Transverse colon (tissue), 4 donors: ENCODE measurements at regions not wholly inside any gene's neighbourhood (a gene's known extent, or its start where the extent isn't known, plus 50 kb on each side); places are given as distances from the start of the nearest gene placed in this dataset.
"Not testable (repeated sequence)": the region's sequence is repeated elsewhere in the genome, so short reads cannot be mapped to it uniquely, and the experiment has no call there.

ENCODE experiments used
- DNase-seq: peaks from one replicate; pipeline ENCODE4 v3.0.0-alpha.2; 2019
- H3K27ac ChIP-seq, 4 donors: fragments of 200-600 bp; sonication (generic); 2 replicates each; pipeline ENCODE4 v1.5.1; 2016 to 2018; ENCODE audit warnings: inconsistent platforms in 4 of 4
- H3K27me3 ChIP-seq: fragments of 200-600 bp; sonication (generic); 2 replicates; pipeline ENCODE4 v1.5.1; 2017; ENCODE audit warnings: inconsistent platforms
- H3K36me3 ChIP-seq, 4 donors: fragments of 200-600 bp; sonication (generic); 2 replicates each; pipeline ENCODE4 v1.5.1; 2017 to 2019; ENCODE audit warnings: inconsistent platforms in 4 of 4
- H3K4me1 ChIP-seq, 4 donors: fragments of 200-600 bp; sonication (generic); 2 replicates each; pipeline ENCODE4 v1.5.1; 2017 to 2020; ENCODE audit warnings: inconsistent platforms in 4 of 4
- H3K4me3 ChIP-seq, 4 donors: fragments of 200-600 bp; sonication (generic); 1 replicate in 1 of 4; 2 replicates in 3 of 4; pipeline versions ENCODE4 v1.5.1 to v1.6.1; 2017 to 2019; ENCODE audit warnings: inconsistent platforms in 4 of 4
- H3K9me3 ChIP-seq, 2 donors: fragments of 200-600 bp; sonication (generic); 2 replicates each; pipeline ENCODE4 v1.5.1; 2017 to 2019; ENCODE audit warnings: inconsistent platforms in 2 of 2
- EP300 ChIP-seq: sonication (generic); formaldehyde crosslinking; IDR thresholded peaks from one replicate; pipeline ENCODE4 v1.6.1; 2017; ENCODE audit warnings: antibody characterized with exemption, low read depth
- POLR2A ChIP-seq: fragments of 450-650 bp; IDR thresholded peaks from one replicate; pipeline ENCODE4 v1.6.1; 2016; ENCODE audit warnings: antibody characterized with exemption, mild to moderate bottlenecking, moderate library complexity
- POLR2AphosphoS5 ChIP-seq, 3 donors: sonication (generic); formaldehyde crosslinking; IDR thresholded peaks; one replicate each; pipeline ENCODE4 v1.6.1; 2016; ENCODE audit warnings: antibody characterized with exemption in 3 of 3
- WGBS, 2 donors: methylation state at CpG; one replicate each; pipeline ENCODE4 v1.1.5; 2018; ENCODE audit warnings: low coverage in 1 of 2; 5-methylcytosine and 5-hydroxymethylcytosine counted together
- in situ Hi-C, 4 donors: fragments of 200-750 bp; cut with MboI; loops; one replicate each; pipeline versions ENCODE4 v1.15.0 to v1.15.1; 2017; ENCODE audit warnings: low sequenced_read_pairs in 3 of 4, low pct_ligation_motif_present in 1 of 4, low pct_unique_long_range_greater_than_20kb in 1 of 4
- intact Hi-C: fragments of 100-400 bp; cut with DNase I; formaldehyde crosslinking; loops from one replicate; pipeline ENCODE4 v1.15.1; 2023; ENCODE audit warnings: low total_unique reads
- TF ChIP-seq, protein P1 (sequence below), 5 experiments: fragments of 200-600 bp in 3 of 5; fragments of 450-650 bp in 2 of 5; sonication (generic) in 3 of 5; IDR thresholded peaks; 1 replicate in 2 of 5; 2 replicates in 3 of 5; pipeline ENCODE4 v1.5.1; 2016 to 2017; ENCODE audit warnings: antibody characterized with exemption in 5 of 5, inconsistent platforms in 3 of 5, mild to moderate bottlenecking in 2 of 5, moderate library complexity in 1 of 5

DNA sequence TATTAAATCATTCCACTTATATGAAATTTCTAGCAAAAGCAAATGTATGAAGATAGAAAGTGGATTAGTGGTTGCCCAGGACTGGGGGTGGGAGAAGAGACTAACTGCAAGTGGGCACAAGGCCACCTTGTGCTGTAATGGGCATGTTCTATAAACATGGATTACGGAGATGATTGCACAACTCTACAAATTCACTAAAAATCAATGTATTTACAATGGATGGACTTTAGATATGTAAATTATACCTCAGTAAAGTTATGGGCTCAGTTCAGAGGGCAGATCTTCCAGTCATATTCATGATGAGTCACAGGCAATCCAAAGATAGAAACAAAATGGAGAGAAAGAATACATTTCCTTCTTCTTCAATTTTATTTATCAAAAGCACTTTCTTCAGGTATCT, 173.9 kb downstream of the NDUFA12 start:
- intact Hi-C loops = no loop called here
- H3K9me3 ChIP-seq = no peaks in the 10 kb centered on the region
- no peak overlapping the region for H3K4me3 ChIP-seq
- peaks cover 0 to 34% (median 10%) of the 10 kb centered on the region in 4 donors for H3K4me1 ChIP-seq
- H3K27me3 ChIP-seq = no peaks in the 10 kb centered on the region
- H3K27ac ChIP-seq = peak overlapping the region in 3 of 4 donors; percentile 7 to 38 (median 10)
- in situ Hi-C loops = no loop called here
- DNase-seq = no peak
- TF ChIP-seq, protein P1, sequence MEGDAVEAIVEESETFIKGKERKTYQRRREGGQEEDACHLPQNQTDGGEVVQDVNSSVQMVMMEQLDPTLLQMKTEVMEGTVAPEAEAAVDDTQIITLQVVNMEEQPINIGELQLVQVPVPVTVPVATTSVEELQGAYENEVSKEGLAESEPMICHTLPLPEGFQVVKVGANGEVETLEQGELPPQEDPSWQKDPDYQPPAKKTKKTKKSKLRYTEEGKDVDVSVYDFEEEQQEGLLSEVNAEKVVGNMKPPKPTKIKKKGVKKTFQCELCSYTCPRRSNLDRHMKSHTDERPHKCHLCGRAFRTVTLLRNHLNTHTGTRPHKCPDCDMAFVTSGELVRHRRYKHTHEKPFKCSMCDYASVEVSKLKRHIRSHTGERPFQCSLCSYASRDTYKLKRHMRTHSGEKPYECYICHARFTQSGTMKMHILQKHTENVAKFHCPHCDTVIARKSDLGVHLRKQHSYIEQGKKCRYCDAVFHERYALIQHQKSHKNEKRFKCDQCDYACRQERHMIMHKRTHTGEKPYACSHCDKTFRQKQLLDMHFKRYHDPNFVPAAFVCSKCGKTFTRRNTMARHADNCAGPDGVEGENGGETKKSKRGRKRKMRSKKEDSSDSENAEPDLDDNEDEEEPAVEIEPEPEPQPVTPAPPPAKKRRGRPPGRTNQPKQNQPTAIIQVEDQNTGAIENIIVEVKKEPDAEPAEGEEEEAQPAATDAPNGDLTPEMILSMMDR (IDR thresholded peaks at IDR 0.05) = no peak
- TF ChIP-seq POLR2AphosphoS5 (IDR thresholded peaks at IDR 0.05) = peak in 1 of 3 donors; percentile 7
- no peaks in the 10 kb centered on the region for H3K36me3 ChIP-seq
- 38 to 48% methylated on average over 1 of the region's 1 CpG for WGBS, 2 donors

GRCh38 chr12:94819011-94819410, 168.7 kb upstream of the TMCC3 start:
- H3K4me3 ChIP-seq = no peak overlapping the region
- 73% methylated on average over 5 of the region's 5 CpGs; no CpG with 5 or more reads in 1 of the 2 donors for WGBS, 2 donors
- in situ Hi-C loops = no loop called here
- intact Hi-C loops = no loop called here
- no peaks in the 10 kb centered on the region for H3K36me3 ChIP-seq
- H3K9me3 ChIP-seq = peaks cover 0 to 4% of the 10 kb centered on the region in 2 donors
- H3K27ac ChIP-seq = no peak overlapping the region
- H3K4me1 ChIP-seq = no peaks in the 10 kb centered on the region
- no peak for DNase-seq
- TF ChIP-seq EP300 (no peak), POLR2AphosphoS5 (IDR thresholded peaks at IDR 0.05) (no peak), POLR2A (no peak)
- TF ChIP-seq, protein P1 (IDR thresholded peaks at IDR 0.05) = no peak
- no peaks in the 10 kb centered on the region for H3K27me3 ChIP-seq

DNA sequence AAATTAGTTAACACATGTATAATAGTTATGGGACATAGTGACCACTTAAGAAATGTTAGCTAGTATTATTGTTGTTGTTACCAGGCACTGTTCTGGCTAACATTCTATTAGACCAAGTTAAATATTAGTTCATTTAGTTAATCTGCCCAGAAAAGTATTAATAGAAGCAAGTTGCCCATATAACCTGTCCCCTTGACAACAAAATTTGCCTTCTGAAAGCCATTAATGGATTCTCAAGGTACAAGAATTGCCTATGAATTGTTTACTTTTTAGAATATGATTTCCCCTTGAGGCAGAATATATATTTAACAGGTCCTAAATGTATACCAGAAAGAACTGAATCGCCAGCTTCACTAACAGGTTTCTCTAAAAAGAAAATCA, 167.3 kb upstream of the TMCC3 start:
- in situ Hi-C loops = no loop called here
- WGBS, 2 donors = 82 to 83% methylated on average over 1 of the region's 1 CpG

GRCh38 chr12:94817201-94817600, 166.8 kb upstream of the TMCC3 start:
- H3K36me3 ChIP-seq, H3K27me3 ChIP-seq, H3K27ac ChIP-seq, H3K4me3 ChIP-seq, DNase-seq, in situ Hi-C loops, H3K4me1 ChIP-seq, intact Hi-C loops: not testable (repeated sequence)
- H3K9me3 ChIP-seq = peaks cover 14 to 22% of the 10 kb centered on the region in 2 donors
- WGBS, 2 donors = 86 to 95% methylated on average over 8 to 15 of the region's 15 CpGs

More for the DNA sequence above, 167.3 kb upstream of the TMCC3 start:
- Histone ChIP-seq H3K4me3 (no peak overlapping the region), H3K4me1 (no peaks in the 10 kb centered on the region), H3K27ac (no peak overlapping the region), H3K9me3 (peaks cover 10 to 17% of the 10 kb centered on the region in 2 donors), H3K27me3 (no peaks in the 10 kb centered on the region), H3K36me3 (no peaks in the 10 kb centered on the region)
- DNase-seq = no peak
- TF ChIP-seq POLR2AphosphoS5 (IDR thresholded peaks at IDR 0.05) (no peak), POLR2A (no peak)
- intact Hi-C loops = no loop called here

GRCh38 chr12:94816746-94817145, 166.4 kb upstream of the TMCC3 start:
- in situ Hi-C loops, intact Hi-C loops: not testable (repeated sequence)
- peaks cover 18 to 24% of the 10 kb centered on the region in 2 donors for H3K9me3 ChIP-seq

DNA sequence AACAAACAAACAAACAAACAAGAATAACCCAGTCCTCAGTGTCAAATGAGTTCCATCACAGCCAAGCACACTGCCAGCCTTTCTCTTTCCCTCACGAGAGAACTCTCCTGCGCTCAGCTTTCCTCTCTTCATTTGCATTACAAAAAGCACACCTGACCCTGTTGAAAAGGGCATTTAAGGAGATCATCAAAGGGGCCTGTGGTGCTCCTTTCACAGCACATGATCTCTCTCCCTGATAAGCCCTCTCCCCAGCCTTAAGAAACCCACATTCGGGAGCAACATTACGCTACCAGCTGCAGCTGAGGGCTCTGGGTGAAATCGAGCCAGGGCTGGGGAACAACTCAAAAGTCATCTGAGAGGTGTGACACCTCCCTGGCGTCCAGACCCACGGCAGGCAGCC, 165.6 kb upstream of the TMCC3 start:
- H3K9me3 ChIP-seq = peaks cover 18 to 30% of the 10 kb centered on the region in 2 donors
- H3K4me3 ChIP-seq = no peak overlapping the region
- 61 to 67% methylated on average over 7 of the region's 7 CpGs for WGBS, 2 donors
- H3K4me1 ChIP-seq = no peaks in the 10 kb centered on the region
- TF ChIP-seq POLR2A (no peak), POLR2AphosphoS5 (IDR thresholded peaks at IDR 0.05) (no peak), EP300 (no peak)
- TF ChIP-seq, protein P1 (IDR thresholded peaks at IDR 0.05) = no peak
- no peaks in the 10 kb centered on the region for H3K36me3 ChIP-seq
- no peak overlapping the region for H3K27ac ChIP-seq
- in situ Hi-C loops (no loop called here), intact Hi-C loops (no loop called here)
- H3K27me3 ChIP-seq = no peaks in the 10 kb centered on the region
- DNase-seq = no peak

More at GRCh38 chr12:94816746-94817145, 166.4 kb upstream of the TMCC3 start:
- 69 to 83% methylated on average over 1 to 5 of the region's 5 CpGs for WGBS, 2 donors
- not testable (repeated sequence) for H3K27ac ChIP-seq, H3K4me1 ChIP-seq, H3K27me3 ChIP-seq, H3K4me3 ChIP-seq, H3K36me3 ChIP-seq, DNase-seq
